ENCODE measurements at regions not wholly inside any gene's neighbourhood (a gene's known extent, or its start where the extent isn't known, plus 50 kb on each side); places are given as distances from the start of the nearest gene placed in this dataset.
A peak's percentile ranks its signal among the peaks of the same experiment; 100 is the strongest.
"Not testable (repeated sequence)": the region's sequence is repeated elsewhere in the genome, so short reads cannot be mapped to it uniquely, and the experiment has no call there.

DNA sequence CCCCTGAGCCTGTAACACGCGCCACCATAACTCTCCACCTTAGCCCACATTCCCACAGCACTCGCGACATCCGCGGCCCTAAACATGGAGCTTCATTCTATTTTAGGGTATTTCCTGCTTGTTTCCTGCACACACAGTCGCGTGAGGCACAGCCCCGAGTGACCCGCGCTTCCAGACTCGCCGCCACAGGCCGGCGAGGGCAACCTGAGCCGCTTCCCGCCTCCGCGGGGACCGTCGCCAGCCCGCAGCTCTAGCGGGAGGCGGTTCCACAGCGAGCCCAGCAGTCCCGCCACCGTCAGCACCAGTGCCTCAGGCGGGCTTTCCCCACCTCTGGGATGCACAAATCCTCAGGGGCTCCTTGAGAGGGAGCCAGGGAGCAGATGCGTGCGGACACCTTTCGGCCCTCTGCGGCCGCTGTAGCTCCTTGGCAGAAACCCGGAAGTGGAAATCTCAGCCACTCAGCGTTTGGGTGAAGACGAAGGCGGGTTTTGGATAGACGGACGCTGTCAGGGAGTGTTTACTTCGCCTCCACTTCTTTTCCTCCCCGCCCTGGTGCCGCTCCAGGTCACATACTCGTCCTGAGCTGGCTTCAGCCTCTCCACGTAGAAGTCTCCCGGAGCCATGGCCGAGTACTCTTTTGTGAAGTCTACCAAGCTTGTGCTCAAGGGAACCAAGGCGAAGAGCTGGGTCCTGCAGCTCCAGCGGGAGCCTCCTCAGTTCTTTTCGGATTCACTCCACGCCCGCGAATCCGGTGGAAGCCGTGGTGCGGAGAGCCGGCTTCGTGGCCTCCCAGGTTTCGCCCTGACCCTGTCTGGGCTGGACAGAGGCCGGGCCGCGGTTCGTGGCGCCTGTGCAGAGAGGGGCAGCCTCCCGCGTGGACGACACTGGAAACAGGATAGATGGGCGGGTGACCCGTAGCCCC is 2177.4 kb upstream of the DEFB115 start:
- H3K27ac ChIP-seq (ENCODE audit: low read depth in 1 of 2, low read length in 1 of 2), result no peak overlapping the region

DNA sequence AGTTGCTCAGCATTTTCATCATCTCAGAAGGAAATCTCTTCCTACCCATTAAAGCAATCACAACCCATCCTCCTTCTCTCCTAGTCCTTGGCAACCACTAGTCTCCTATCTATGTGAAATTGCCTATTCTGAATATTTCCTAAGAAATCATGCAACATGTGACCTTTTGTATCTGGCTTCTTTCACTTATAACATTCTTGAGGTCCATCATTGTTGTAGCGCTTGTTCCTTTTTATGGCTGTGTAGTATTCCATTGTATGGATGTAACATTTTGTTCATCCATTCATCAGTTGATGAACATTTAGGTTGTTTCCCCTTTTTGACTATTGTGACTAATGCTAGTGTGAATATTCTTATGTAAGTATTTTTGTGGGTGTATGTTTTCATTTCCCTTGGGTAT is 2175.8 kb upstream of the DEFB115 start:
- not testable (repeated sequence) for H3K36me3 ChIP-seq (ENCODE audit: control insufficient read depth in 4 of 4, insufficient read depth in 4 of 4, low read length in 4 of 4); H3K27ac ChIP-seq (ENCODE audit: low read depth in 1 of 2, low read length in 1 of 2); H3K4me3 ChIP-seq; H3K9ac ChIP-seq (ENCODE audit: insufficient read depth in 1 of 2, low read length in 2 of 2); DNase-seq; ATAC-seq (ENCODE audit: insufficient read depth, low FRiP score); H3K4me1 ChIP-seq (ENCODE audit: control insufficient read depth in 5 of 5, insufficient read depth in 5 of 5, low read length in 5 of 5); H3K27me3 ChIP-seq (ENCODE audit: control insufficient read depth in 3 of 3, insufficient read depth in 3 of 3, low read length in 2 of 3)
- 0 to 94% methylated on average over 1 of the region's 1 CpG for WGBS, 2 donors
- peaks cover 0 to 15% (median 10%) of the 10 kb centered on the region in 4 donors for H3K9me3 ChIP-seq (ENCODE audit: control insufficient read depth in 4 of 4, insufficient read depth in 3 of 4, low read length in 3 of 4)

More for the DNA sequence above, 2177.4 kb upstream of the DEFB115 start:
- no peak for ATAC-seq (ENCODE audit: insufficient read depth, low FRiP score)
- 37 to 44% methylated on average over 68 of the region's 68 CpGs for WGBS, 2 donors
- H3K4me1 ChIP-seq (ENCODE audit: control insufficient read depth in 5 of 5, insufficient read depth in 5 of 5, low read length in 5 of 5), result no peaks in the 10 kb centered on the region
- peaks cover 0 to 19% (median 12%) of the 10 kb centered on the region in 4 donors for H3K9me3 ChIP-seq (ENCODE audit: control insufficient read depth in 4 of 4, insufficient read depth in 3 of 4, low read length in 3 of 4)
- H3K9ac ChIP-seq (ENCODE audit: insufficient read depth in 1 of 2, low read length in 2 of 2), result no peak overlapping the region
- peak in 1 of 3 donors; percentile 30 for DNase-seq
- H3K4me3 ChIP-seq, result no peak overlapping the region
- no peaks in the 10 kb centered on the region for H3K36me3 ChIP-seq (ENCODE audit: control insufficient read depth in 4 of 4, insufficient read depth in 4 of 4, low read length in 4 of 4)
- TF ChIP-seq, protein P1, sequence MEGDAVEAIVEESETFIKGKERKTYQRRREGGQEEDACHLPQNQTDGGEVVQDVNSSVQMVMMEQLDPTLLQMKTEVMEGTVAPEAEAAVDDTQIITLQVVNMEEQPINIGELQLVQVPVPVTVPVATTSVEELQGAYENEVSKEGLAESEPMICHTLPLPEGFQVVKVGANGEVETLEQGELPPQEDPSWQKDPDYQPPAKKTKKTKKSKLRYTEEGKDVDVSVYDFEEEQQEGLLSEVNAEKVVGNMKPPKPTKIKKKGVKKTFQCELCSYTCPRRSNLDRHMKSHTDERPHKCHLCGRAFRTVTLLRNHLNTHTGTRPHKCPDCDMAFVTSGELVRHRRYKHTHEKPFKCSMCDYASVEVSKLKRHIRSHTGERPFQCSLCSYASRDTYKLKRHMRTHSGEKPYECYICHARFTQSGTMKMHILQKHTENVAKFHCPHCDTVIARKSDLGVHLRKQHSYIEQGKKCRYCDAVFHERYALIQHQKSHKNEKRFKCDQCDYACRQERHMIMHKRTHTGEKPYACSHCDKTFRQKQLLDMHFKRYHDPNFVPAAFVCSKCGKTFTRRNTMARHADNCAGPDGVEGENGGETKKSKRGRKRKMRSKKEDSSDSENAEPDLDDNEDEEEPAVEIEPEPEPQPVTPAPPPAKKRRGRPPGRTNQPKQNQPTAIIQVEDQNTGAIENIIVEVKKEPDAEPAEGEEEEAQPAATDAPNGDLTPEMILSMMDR (IDR thresholded peaks at IDR 0.05; ENCODE audit: control extremely low read depth, extremely low read depth), result no peak
- no peaks in the 10 kb centered on the region for H3K27me3 ChIP-seq (ENCODE audit: control insufficient read depth in 3 of 3, insufficient read depth in 3 of 3, low read length in 2 of 3)

DNA sequence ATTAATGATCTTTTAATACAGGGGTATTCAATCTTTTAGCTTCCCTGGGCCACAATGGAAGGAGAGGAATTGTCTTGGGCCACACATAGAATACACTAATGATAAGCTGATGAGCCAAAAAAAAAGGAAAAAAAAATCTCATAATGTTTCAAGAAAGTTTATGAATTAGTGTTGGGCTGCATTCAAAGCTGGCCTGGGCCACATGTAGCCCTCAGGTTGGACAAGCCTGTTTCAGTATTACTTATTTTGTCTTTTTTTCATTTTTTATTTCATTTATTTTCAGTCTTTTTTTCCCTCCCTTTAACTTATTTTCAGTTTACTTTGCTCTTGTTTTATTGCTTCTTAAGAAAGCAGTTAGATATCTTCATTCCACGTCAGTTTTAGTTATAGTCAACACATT is 2171.8 kb upstream of the DEFB115 start:
- Histone ChIP-seq H3K27ac (ENCODE audit: low read depth in 1 of 2, low read length in 1 of 2) (no peak overlapping the region), H3K9me3 (ENCODE audit: control insufficient read depth in 4 of 4, insufficient read depth in 3 of 4, low read length in 3 of 4) (peaks cover 0 to 7% (median 3%) of the 10 kb centered on the region in 4 donors), H3K9ac (ENCODE audit: insufficient read depth in 1 of 2, low read length in 2 of 2) (no peak overlapping the region), H3K27me3 (ENCODE audit: control insufficient read depth in 3 of 3, insufficient read depth in 3 of 3, low read length in 2 of 3) (no peaks in the 10 kb centered on the region), H3K4me3 (no peak overlapping the region), H3K36me3 (ENCODE audit: control insufficient read depth in 4 of 4, insufficient read depth in 4 of 4, low read length in 4 of 4) (no peaks in the 10 kb centered on the region), H3K4me1 (ENCODE audit: control insufficient read depth in 5 of 5, insufficient read depth in 5 of 5, low read length in 5 of 5) (no peaks in the 10 kb centered on the region)
- TF ChIP-seq, protein P1 (IDR thresholded peaks at IDR 0.05; ENCODE audit: control extremely low read depth, extremely low read depth), result no peak
- 15 to 20% methylated on average over 1 of the region's 1 CpG for WGBS, 2 donors
- DNase-seq (no peak), ATAC-seq (ENCODE audit: insufficient read depth, low FRiP score) (no peak)

DNA sequence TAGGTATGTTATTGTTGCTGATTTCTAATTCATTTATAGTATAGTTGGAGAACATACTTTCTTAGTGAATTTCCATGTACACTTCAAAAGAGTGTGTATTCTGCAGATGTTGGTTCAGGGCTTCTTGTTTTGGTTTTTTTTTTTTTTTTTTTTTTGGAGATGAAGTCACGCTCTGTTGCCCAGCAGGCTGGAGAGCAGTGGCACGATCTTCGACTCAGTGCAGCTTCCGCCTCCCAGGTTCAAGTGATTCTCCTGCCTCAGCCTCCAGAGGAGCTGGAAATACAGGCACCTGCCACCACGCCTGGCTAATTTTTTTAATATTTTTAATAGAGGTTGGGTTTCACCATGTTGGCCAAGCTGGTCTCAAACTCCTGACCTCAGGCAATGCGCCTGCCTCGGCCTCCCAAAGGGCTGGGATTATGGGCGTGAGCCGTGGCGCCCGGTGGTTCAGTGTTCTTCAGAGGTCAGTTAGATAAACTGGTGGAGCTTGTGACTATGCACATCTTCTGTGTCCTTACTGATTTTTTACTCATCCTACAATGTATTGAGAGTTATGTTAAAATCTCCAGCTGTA is 2171.2 kb upstream of the DEFB115 start:
- H3K27ac ChIP-seq (ENCODE audit: low read depth in 1 of 2, low read length in 1 of 2); H3K4me3 ChIP-seq; H3K9me3 ChIP-seq (ENCODE audit: control insufficient read depth in 4 of 4, insufficient read depth in 3 of 4, low read length in 3 of 4); H3K9ac ChIP-seq (ENCODE audit: insufficient read depth in 1 of 2, low read length in 2 of 2); H3K4me1 ChIP-seq (ENCODE audit: control insufficient read depth in 5 of 5, insufficient read depth in 5 of 5, low read length in 5 of 5); DNase-seq; H3K27me3 ChIP-seq (ENCODE audit: control insufficient read depth in 3 of 3, insufficient read depth in 3 of 3, low read length in 2 of 3); H3K36me3 ChIP-seq (ENCODE audit: control insufficient read depth in 4 of 4, insufficient read depth in 4 of 4, low read length in 4 of 4); ATAC-seq (ENCODE audit: insufficient read depth, low FRiP score): not testable (repeated sequence)
- 87 to 90% methylated on average over 11 of the region's 11 CpGs for WGBS, 2 donors

Data from lung (tissue), 11 donors.